ENCODE measurements at regions not wholly inside any gene's neighbourhood (a gene's known extent, or its start where the extent isn't known, plus 50 kb on each side); places are given as distances from the start of the nearest gene placed in this dataset.

GRCh38 chr6:90450268-90450953, 136.5 kb downstream of the MAP3K7 start:
- Histone ChIP-seq H3K36me3 (no peaks in the 10 kb centered on the region), H3K27ac (no peak overlapping the region), H3K27me3 (no peaks in the 10 kb centered on the region), H3K4me3 (no peak overlapping the region), H3K4me1 (no peaks in the 10 kb centered on the region), H3K9me3 (no peaks in the 10 kb centered on the region)
- TF ChIP-seq POLR2A (IDR thresholded peaks at IDR 0.05), result no peak
- no peak for TF ChIP-seq CTCF (IDR thresholded peaks at IDR 0.05)
- intact Hi-C loops (cut with DNase I), result no loop called here
- WGBS, 2 donors, result 48 to 50% methylated on average over 4 of the region's 4 CpGs
- no peak for DNase-seq

GRCh38 chr6:90449311-90449710, 137.6 kb downstream of the MAP3K7 start:
- intact Hi-C loops (cut with DNase I), result no loop called here
- H3K9me3 ChIP-seq, result no peaks in the 10 kb centered on the region
- DNase-seq, result no peak
- H3K27ac ChIP-seq, result no peak overlapping the region
- no peaks in the 10 kb centered on the region for H3K36me3 ChIP-seq
- no peak for TF ChIP-seq POLR2A (IDR thresholded peaks at IDR 0.05)
- TF ChIP-seq CTCF (IDR thresholded peaks at IDR 0.05), result no peak
- H3K4me1 ChIP-seq, result no peaks in the 10 kb centered on the region
- no peak overlapping the region for H3K4me3 ChIP-seq
- H3K27me3 ChIP-seq, result no peaks in the 10 kb centered on the region
- 92 to 96% methylated on average over 5 of the region's 5 CpGs for WGBS, 2 donors

GRCh38 chr6:90448836-90449235, 138.0 kb downstream of the MAP3K7 start:
- DNase-seq, result no peak
- H3K36me3 ChIP-seq, result no peaks in the 10 kb centered on the region
- WGBS, 2 donors, result 82 to 85% methylated on average over 5 of the region's 5 CpGs
- no peak overlapping the region for H3K4me3 ChIP-seq
- intact Hi-C loops (cut with DNase I), result no loop called here
- H3K27ac ChIP-seq, result no peak overlapping the region
- H3K4me1 ChIP-seq, result no peaks in the 10 kb centered on the region
- TF ChIP-seq CTCF (IDR thresholded peaks at IDR 0.05) (no peak), POLR2A (IDR thresholded peaks at IDR 0.05) (no peak)
- H3K27me3 ChIP-seq, result no peaks in the 10 kb centered on the region
- no peaks in the 10 kb centered on the region for H3K9me3 ChIP-seq

- no peaks in the 10 kb centered on the region for H3K36me3 ChIP-seq
- no peak overlapping the region for H3K27ac ChIP-seq
- no peaks in the 10 kb centered on the region for H3K4me1 ChIP-seq
- no peaks in the 10 kb centered on the region for H3K9me3 ChIP-seq
- H3K27me3 ChIP-seq, result peaks cover 0 to 4% (median 0%) of the 10 kb centered on the region in 4 donors
- WGBS, 2 donors, result 46 to 61% methylated on average over 2 of the region's 2 CpGs
- intact Hi-C loops (cut with DNase I), result no loop called here
- TF ChIP-seq CTCF (IDR thresholded peaks at IDR 0.05) (no peak), POLR2A (IDR thresholded peaks at IDR 0.05) (no peak)
- H3K4me3 ChIP-seq, result no peak overlapping the region
- DNase-seq, result no peak
Measured at GRCh38 chr6:90446164-90446563, 140.7 kb downstream of the MAP3K7 start.

- no peaks in the 10 kb centered on the region for H3K4me1 ChIP-seq
- H3K9me3 ChIP-seq, result no peaks in the 10 kb centered on the region
- no peak for TF ChIP-seq CTCF (IDR thresholded peaks at IDR 0.05)
- TF ChIP-seq POLR2A (IDR thresholded peaks at IDR 0.05), result no peak
- intact Hi-C loops (cut with DNase I), result no loop called here
- DNase-seq, result no peak
- no peaks in the 10 kb centered on the region for H3K36me3 ChIP-seq
- H3K27ac ChIP-seq, result no peak overlapping the region
- WGBS, 2 donors, result 75 to 80% methylated on average over 2 of the region's 2 CpGs
- H3K27me3 ChIP-seq, result peaks cover 0 to 4% (median 0%) of the 10 kb centered on the region in 4 donors
- H3K4me3 ChIP-seq, result no peak overlapping the region
Measured at GRCh38 chr6:90445533-90446108, 141.3 kb downstream of the MAP3K7 start.
